Neuron (in vitro differentiated cells): ENCODE measurements at regions not wholly inside any gene's neighbourhood (a gene's known extent, or its start where the extent isn't known, plus 50 kb on each side); places are given as distances from the start of the nearest gene placed in this dataset.

Experiments
- H2AFZ ChIP-seq: one replicate; pipeline ENCODE4 v1.6.1; 2013; ENCODE audit warnings: low read depth, mild to moderate bottlenecking, inconsistent platforms, low read length, moderate library complexity
- H3K27me3 ChIP-seq: one replicate; pipeline ENCODE4 v1.6.1; 2013; ENCODE audit warnings: low read length; ENCODE audit not compliant: insufficient read depth
- H3K36me3 ChIP-seq: one replicate; pipeline ENCODE4 v1.6.1; 2013; ENCODE audit warnings: low read length; ENCODE audit not compliant: insufficient read depth
- H3K4me1 ChIP-seq: one replicate; pipeline ENCODE4 v1.6.1; 2013; ENCODE audit warnings: low read length; ENCODE audit not compliant: insufficient read depth
- H3K4me3 ChIP-seq: 2 replicates; pipeline ENCODE4 v1.5.1; 2013; ENCODE audit warnings: mild to moderate bottlenecking, low read length, moderate library complexity
- H3K9me3 ChIP-seq: one replicate; pipeline ENCODE4 v1.6.1; 2013; ENCODE audit warnings: low read length

DNA sequence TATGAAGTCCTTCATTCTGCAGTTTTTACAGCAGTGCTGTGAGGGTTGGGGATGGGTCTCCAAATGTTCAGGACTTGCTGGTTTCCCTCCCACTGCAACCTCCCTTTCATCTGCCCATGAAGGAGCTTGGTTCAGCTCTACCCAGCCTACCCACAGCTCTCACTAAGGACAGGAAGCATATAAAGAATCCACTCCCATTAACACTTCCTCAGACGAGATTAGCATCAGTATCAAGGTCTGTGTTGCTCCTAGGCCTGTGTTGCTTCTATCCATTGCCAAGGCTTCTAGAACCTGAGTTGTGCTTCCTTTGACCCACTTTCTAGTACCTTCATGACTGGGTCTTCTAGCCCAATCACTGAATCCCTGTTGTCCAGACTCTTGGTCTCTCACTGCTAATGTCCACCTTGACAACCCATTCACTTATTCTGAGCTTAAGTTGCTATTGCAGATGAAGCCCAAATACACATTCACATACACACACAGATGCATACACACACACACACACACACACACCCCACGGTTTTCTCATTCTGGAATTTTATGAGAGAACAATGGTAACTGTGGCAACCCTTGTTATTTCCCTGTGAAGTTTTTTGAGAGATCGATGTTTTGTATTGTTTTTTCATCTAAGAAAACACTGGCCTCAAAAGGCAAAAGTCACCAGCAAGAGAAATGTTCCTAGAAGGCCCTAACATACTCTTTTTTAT is 248.1 kb downstream of the MTERF1 start:
- Histone ChIP-seq H3K4me1 (peaks cover 13% of the 10 kb centered on the region), H2AFZ (peak overlapping the region; percentile 12), H3K9me3 (no peaks in the 10 kb centered on the region), H3K27me3 (no peaks in the 10 kb centered on the region), H3K4me3 (no peak overlapping the region), H3K36me3 (no peaks in the 10 kb centered on the region)

- peak overlapping the region; percentile 12 for H2AFZ ChIP-seq
- no peaks in the 10 kb centered on the region for H3K27me3 ChIP-seq
- no peaks in the 10 kb centered on the region for H3K36me3 ChIP-seq
- no peaks in the 10 kb centered on the region for H3K9me3 ChIP-seq
- H3K4me1 ChIP-seq, result peaks cover 14% of the 10 kb centered on the region
- no peak overlapping the region for H3K4me3 ChIP-seq
Observed at GRCh38 chr7:91633013-91633441, 247.5 kb downstream of the MTERF1 start.

DNA sequence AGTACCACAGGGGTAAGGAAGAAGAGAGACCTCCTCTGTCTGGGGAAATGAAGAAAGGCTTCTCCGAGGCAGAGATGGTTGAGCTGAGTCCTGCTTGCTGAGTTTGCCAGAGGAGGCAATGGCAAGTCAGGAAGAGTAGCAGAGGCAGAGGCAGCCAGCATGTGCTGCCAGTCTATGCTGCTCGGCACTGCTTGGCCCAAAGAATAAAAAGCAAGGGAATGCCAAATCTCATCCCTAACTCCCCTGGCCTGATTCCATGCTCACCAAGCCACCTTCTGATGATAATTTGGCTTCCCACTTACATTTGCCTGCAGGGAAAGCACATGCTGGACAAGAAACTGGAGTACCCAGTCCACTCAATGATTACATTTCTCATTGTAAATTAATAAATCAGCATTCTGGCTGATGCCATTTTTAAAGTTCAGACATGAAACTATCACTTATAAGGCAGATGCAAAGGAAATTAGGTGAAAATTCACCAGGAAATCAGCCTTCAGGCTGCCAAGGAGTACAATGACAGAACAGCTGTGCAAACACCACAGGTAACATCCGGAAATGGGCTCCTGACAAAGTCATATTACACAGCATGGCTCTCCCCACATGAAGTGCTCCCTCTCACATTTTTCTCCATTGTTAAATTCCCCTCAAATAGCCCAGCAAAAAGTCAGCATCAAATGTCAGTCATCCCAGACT is 245.9 kb downstream of the MTERF1 start:
- H3K36me3 ChIP-seq, result no peaks in the 10 kb centered on the region
- no peak overlapping the region for H2AFZ ChIP-seq
- no peaks in the 10 kb centered on the region for H3K27me3 ChIP-seq
- H3K9me3 ChIP-seq, result no peaks in the 10 kb centered on the region
- no peak overlapping the region for H3K4me3 ChIP-seq
- H3K4me1 ChIP-seq, result peaks cover 22% of the 10 kb centered on the region

- H3K27me3 ChIP-seq, result no peaks in the 10 kb centered on the region
- H3K36me3 ChIP-seq, result no peaks in the 10 kb centered on the region
- no peak overlapping the region for H3K4me3 ChIP-seq
- H3K9me3 ChIP-seq, result no peaks in the 10 kb centered on the region
- no peak overlapping the region for H2AFZ ChIP-seq
- H3K4me1 ChIP-seq, result peaks cover 22% of the 10 kb centered on the region
Observed at GRCh38 chr7:91636129-91636724, 244.3 kb downstream of the MTERF1 start.

DNA sequence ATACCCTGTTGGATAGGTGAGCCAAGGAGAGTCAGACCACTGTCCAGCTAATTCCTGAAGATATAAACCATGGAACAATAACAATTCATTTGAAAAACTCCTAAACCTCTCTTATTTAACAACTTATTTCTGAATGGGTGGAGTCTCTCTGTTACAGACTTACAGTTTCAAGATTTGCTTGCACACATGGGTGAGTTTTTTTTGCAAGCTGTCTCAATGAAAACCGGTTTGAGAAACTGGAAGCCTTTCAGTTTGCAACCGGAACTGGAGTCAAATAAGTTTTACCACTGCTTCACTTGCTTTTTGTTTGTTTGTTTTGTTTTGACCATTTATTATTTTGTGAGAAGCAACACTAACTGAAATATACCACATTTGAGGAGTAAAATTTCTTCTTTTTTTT is 243.8 kb downstream of the MTERF1 start:
- Histone ChIP-seq H3K27me3 (no peaks in the 10 kb centered on the region), H3K4me3 (no peak overlapping the region), H3K4me1 (peaks cover 22% of the 10 kb centered on the region), H2AFZ (no peak overlapping the region), H3K9me3 (no peaks in the 10 kb centered on the region), H3K36me3 (no peaks in the 10 kb centered on the region)

DNA sequence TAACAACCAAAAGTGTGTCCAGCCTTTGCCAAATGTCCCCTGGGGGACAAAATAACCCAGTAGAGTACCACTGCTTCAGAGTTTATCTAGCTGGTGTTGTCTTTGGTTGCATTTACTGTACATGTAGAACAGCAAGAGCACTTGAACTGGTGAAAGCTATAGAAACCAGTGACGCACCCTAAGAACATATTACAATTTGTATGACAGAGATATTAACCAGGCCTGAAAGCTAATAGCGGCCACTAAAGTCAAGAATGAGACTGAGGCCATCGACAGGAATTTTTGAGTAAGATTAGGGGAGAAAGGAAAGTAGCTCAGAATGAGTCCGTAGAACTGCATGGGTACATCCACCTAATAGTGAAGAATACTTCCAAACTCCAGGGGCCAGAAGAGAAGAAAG is 236.2 kb downstream of the MTERF1 start:
- Histone ChIP-seq H3K36me3 (no peaks in the 10 kb centered on the region), H3K4me1 (no peaks in the 10 kb centered on the region), H3K9me3 (peaks cover 3% of the 10 kb centered on the region), H3K4me3 (no peak overlapping the region), H3K27me3 (no peaks in the 10 kb centered on the region), H2AFZ (no peak overlapping the region)

DNA sequence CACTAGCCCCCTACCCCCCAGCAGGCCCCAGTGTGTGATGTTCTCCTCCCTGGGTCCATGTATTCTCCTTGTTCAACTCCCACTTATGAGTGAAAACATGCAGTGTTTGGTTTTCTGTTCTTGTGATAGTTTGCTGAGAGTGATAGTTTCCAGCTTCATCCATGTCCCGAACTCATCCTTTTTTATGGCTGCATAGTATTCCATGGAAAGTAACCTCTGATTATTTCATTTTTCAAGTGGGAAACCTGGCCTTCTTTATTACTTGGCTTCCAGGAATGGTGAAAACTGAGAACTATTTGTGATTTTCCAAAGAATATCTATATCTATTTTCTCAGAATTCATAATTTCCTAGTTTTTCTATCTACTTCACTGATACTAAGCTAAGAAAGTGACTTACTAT is 235.0 kb downstream of the MTERF1 start:
- Histone ChIP-seq H3K9me3 (peaks cover 3% of the 10 kb centered on the region), H3K4me3 (no peak overlapping the region), H3K4me1 (no peaks in the 10 kb centered on the region), H2AFZ (no peak overlapping the region), H3K36me3 (no peaks in the 10 kb centered on the region), H3K27me3 (no peaks in the 10 kb centered on the region)

DNA sequence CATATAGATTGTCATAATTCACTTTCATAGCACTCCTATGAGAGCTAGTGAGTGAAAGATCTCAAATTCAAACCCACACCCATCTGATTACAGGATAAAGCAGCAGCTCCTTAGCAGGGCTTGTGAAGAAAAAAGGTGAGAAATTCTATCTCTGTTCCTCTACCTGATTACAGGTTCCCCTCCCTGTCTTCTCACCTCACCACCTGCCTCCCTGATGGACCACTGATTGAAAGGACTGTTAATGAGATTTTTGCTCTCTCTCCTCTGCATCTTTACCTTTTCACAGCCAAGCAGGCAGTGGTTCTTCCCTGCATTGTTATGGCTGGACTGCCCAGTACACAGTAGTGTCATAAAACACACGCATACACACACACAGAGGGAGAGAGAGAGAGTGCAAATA is 228.5 kb downstream of the MTERF1 start:
- no peaks in the 10 kb centered on the region for H3K36me3 ChIP-seq
- H2AFZ ChIP-seq, result no peak overlapping the region
- H3K9me3 ChIP-seq, result peaks cover under 1% of the 10 kb centered on the region
- H3K27me3 ChIP-seq, result no peaks in the 10 kb centered on the region
- no peak overlapping the region for H3K4me3 ChIP-seq
- peaks cover 4% of the 10 kb centered on the region for H3K4me1 ChIP-seq

GRCh38 chr7:91653286-91653685 is 227.2 kb downstream of the MTERF1 start:
- no peaks in the 10 kb centered on the region for H3K9me3 ChIP-seq
- H3K27me3 ChIP-seq, result no peaks in the 10 kb centered on the region
- no peak overlapping the region for H3K4me3 ChIP-seq
- H3K4me1 ChIP-seq, result peaks cover 14% of the 10 kb centered on the region
- no peak overlapping the region for H2AFZ ChIP-seq
- no peaks in the 10 kb centered on the region for H3K36me3 ChIP-seq

- Histone ChIP-seq H3K4me1 (peaks cover 20% of the 10 kb centered on the region), H3K36me3 (no peaks in the 10 kb centered on the region), H3K9me3 (no peaks in the 10 kb centered on the region), H3K27me3 (no peaks in the 10 kb centered on the region), H3K4me3 (no peak overlapping the region), H2AFZ (no peak overlapping the region)
Observed at GRCh38 chr7:91655656-91656055, 224.8 kb downstream of the MTERF1 start.

DNA sequence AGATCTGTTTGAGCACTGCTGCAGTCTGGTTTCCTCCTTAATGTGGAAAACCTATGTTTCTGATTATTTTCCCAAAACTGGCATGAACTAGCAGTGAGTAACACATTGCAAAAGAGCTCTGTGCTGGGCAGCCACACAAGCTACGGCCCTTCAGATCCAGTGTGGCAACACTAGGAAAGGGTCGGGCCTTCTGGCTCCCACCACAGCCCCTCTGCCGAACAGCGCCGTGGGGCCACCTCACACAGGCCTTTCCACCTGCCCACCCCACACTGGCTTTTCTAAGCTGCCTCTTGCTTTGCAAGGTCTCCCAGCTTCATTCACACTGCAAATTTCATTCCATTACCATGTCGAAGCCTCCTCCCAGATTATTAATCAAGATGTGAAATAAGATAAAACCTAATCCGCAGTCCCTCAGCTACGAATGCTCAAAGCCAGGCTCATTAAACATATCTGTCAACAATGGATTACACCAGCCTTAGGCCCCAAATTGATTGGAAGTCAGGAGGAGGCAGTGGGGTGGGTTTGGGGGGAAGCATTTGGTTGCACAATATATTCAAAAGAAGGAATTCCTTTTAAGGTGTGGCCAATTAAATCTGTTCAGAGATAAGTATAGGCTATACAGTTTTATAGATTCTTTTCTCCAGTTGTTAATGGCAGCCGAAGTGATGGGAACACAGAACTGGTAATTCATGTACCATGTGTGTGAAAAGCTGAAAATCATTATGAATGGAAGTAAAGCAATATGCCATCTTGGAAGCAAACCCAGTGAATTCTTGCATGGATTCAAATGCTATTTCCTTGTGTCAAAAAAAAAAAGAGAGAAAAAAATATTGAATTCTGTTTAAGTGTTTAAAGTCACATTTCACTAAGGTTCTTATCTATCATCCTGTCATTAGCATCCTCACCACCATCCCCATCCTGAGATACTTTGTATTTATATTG is 223.7 kb downstream of the MTERF1 start:
- Histone ChIP-seq H3K27me3 (no peaks in the 10 kb centered on the region), H3K9me3 (no peaks in the 10 kb centered on the region), H3K4me1 (peaks cover 20% of the 10 kb centered on the region), H2AFZ (no peak overlapping the region), H3K36me3 (no peaks in the 10 kb centered on the region), H3K4me3 (no peak overlapping the region)

GRCh38 chr7:91657483-91658071 is 222.9 kb downstream of the MTERF1 start:
- Histone ChIP-seq H3K27me3 (no peaks in the 10 kb centered on the region), H3K4me1 (peaks cover 20% of the 10 kb centered on the region), H3K36me3 (no peaks in the 10 kb centered on the region), H3K9me3 (no peaks in the 10 kb centered on the region), H2AFZ (no peak overlapping the region), H3K4me3 (no peak overlapping the region)
